Lower leg skin (tissue), 3 donors: ENCODE measurements at regions not wholly inside any gene's neighbourhood (a gene's known extent, or its start where the extent isn't known, plus 50 kb on each side); places are given as distances from the start of the nearest gene placed in this dataset.

Experiments used
- CTCF ChIP-seq, 3 donors: fragments of 450-650 bp; IDR thresholded peaks; one replicate each; pipeline ENCODE4 v1.5.1; 2016; ENCODE audit warnings: antibody characterized with exemption in 3 of 3, mild to moderate bottlenecking in 3 of 3, moderate library complexity in 2 of 3
- POLR2A ChIP-seq, 2 donors: fragments of 450-650 bp; IDR thresholded peaks; one replicate each; pipeline ENCODE4 v1.6.1; 2016 to 2017; ENCODE audit warnings: antibody characterized with exemption in 2 of 2, mild to moderate bottlenecking in 1 of 2, moderate library complexity in 1 of 2

- TF ChIP-seq CTCF (IDR thresholded peaks at IDR 0.05) (no peak), POLR2A (IDR thresholded peaks at IDR 0.05) (no peak)
These were observed 59.8 kb upstream of the BARX1 start for GRCh38 chr9:94014920-94015319.
